ENCODE measurements at regions not wholly inside any gene's neighbourhood (a gene's known extent, or its start where the extent isn't known, plus 50 kb on each side); places are given as distances from the start of the nearest gene placed in this dataset.

DNA sequence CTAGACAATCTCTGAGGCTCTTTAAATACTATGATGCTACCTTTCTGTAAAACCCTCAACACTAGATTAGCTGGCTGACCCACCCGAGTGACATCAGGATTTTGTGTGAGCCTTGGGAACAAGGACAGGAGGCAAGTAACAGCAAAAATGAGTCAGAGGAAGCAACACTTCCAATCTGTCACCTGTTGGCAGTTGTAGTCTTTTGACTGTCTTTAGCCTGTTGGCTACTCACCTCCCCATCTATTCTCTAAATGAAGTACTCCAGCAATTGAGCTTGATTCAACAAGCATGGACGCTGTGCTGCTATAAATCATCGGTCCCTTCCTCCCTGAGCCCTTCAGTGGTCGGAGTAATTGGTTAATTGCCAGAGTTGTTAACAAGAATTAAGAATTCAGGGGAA is 898.7 kb downstream of the BCL11A start:
- Mint-ChIP-seq H3K4me3 (ENCODE audit: unreplicated experiment) (no peak overlapping the region), H3K27ac (ENCODE audit: unreplicated experiment) (no peak overlapping the region)

DNA sequence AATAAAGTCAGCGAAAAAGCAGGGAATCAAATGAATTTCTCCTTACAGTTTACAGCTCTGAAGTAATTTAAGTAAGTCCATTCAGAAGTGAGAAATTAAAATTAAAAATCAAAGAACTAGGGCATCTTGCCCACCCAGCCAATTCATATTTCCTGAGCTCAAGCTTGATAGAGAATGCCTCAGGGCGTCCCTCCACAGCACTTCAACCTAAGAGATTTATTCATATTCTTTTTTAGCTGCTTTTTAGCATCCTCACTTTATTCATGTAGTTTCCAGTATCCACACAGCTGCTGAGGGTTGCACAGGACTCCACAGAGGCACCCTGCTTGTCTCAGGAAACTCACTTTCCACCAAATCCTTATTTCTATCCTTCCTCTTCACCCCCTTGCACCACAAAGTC is 900.3 kb downstream of the BCL11A start:
- Mint-ChIP-seq H3K27me3 (ENCODE audit: unreplicated experiment) (no peaks in the 10 kb centered on the region), H3K4me3 (ENCODE audit: unreplicated experiment) (no peak overlapping the region), H3K27ac (ENCODE audit: unreplicated experiment) (no peak overlapping the region), H3K4me1 (ENCODE audit: unreplicated experiment) (no peaks in the 10 kb centered on the region), H3K9me3 (ENCODE audit: unreplicated experiment) (no peaks in the 10 kb centered on the region), H3K36me3 (ENCODE audit: low read depth, unreplicated experiment) (no peaks in the 10 kb centered on the region)
- TF ChIP-seq, protein P1, sequence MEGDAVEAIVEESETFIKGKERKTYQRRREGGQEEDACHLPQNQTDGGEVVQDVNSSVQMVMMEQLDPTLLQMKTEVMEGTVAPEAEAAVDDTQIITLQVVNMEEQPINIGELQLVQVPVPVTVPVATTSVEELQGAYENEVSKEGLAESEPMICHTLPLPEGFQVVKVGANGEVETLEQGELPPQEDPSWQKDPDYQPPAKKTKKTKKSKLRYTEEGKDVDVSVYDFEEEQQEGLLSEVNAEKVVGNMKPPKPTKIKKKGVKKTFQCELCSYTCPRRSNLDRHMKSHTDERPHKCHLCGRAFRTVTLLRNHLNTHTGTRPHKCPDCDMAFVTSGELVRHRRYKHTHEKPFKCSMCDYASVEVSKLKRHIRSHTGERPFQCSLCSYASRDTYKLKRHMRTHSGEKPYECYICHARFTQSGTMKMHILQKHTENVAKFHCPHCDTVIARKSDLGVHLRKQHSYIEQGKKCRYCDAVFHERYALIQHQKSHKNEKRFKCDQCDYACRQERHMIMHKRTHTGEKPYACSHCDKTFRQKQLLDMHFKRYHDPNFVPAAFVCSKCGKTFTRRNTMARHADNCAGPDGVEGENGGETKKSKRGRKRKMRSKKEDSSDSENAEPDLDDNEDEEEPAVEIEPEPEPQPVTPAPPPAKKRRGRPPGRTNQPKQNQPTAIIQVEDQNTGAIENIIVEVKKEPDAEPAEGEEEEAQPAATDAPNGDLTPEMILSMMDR (IDR thresholded peaks at IDR 0.05; ENCODE audit: unreplicated experiment) = no peak
- DNase-seq (ENCODE audit: low spot score) = no peak

More for the DNA sequence above, 898.7 kb downstream of the BCL11A start:
- no peaks in the 10 kb centered on the region for H3K36me3 Mint-ChIP-seq (ENCODE audit: low read depth, unreplicated experiment)
- H3K9me3 Mint-ChIP-seq (ENCODE audit: unreplicated experiment) = no peaks in the 10 kb centered on the region
- H3K4me1 Mint-ChIP-seq (ENCODE audit: unreplicated experiment) = no peaks in the 10 kb centered on the region
- DNase-seq (ENCODE audit: low spot score) = no peak
- H3K27me3 Mint-ChIP-seq (ENCODE audit: unreplicated experiment) = no peaks in the 10 kb centered on the region
- TF ChIP-seq, protein P1 (IDR thresholded peaks at IDR 0.05; ENCODE audit: unreplicated experiment) = no peak

DNA sequence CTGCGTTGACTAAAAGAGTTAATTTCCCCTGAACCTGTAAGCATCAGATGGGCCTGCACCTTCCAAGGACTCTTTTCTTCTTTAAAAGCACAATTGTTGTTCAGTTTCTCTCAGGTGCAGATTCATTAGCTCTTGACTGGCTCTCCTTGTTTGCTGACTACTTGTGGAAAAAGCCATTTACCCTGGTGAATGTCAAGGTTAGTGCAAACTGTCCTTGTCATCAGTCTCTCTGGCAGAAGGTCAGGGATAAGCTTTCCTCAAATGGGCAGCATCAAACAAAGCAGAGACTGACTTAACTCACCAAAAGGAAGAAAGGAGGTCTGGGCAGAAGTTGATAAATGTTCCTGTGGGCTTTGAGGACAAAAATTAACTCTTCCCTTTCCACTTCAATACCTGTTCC is 922.7 kb downstream of the BCL11A start:
- TF ChIP-seq, protein P1 (IDR thresholded peaks at IDR 0.05; ENCODE audit: unreplicated experiment) = no peak
- no peak for DNase-seq (ENCODE audit: low spot score)
- Mint-ChIP-seq H3K4me3 (ENCODE audit: unreplicated experiment) (no peak overlapping the region), H3K36me3 (ENCODE audit: low read depth, unreplicated experiment) (no peaks in the 10 kb centered on the region), H3K4me1 (ENCODE audit: unreplicated experiment) (no peaks in the 10 kb centered on the region), H3K9me3 (ENCODE audit: unreplicated experiment) (no peaks in the 10 kb centered on the region), H3K27ac (ENCODE audit: unreplicated experiment) (no peak overlapping the region), H3K27me3 (ENCODE audit: unreplicated experiment) (no peaks in the 10 kb centered on the region)

DNA sequence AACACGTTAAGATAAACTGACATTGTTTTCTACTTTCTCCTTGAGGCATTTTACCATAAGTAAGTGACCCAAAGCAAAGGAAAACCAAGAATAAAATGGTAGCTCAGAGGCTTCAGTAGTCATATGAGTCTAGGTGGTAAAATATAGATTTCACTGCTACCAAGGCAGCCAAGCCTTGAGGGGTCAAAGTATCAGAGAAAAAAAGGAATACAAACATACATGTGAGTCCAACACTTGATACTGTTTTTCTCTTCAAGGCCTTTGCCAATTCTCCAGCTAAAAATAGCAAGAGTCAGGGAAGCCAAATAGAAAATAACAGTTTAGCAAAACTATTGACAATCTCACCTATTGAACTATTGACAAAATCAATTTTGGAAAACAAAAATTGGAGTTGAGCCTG is 925.9 kb downstream of the BCL11A start:
- H3K9me3 Mint-ChIP-seq (ENCODE audit: unreplicated experiment) = no peaks in the 10 kb centered on the region
- H3K27me3 Mint-ChIP-seq (ENCODE audit: unreplicated experiment) = no peaks in the 10 kb centered on the region
- H3K4me1 Mint-ChIP-seq (ENCODE audit: unreplicated experiment) = no peaks in the 10 kb centered on the region
- TF ChIP-seq, protein P1 (IDR thresholded peaks at IDR 0.05; ENCODE audit: unreplicated experiment) = no peak
- H3K36me3 Mint-ChIP-seq (ENCODE audit: low read depth, unreplicated experiment) = no peaks in the 10 kb centered on the region
- H3K27ac Mint-ChIP-seq (ENCODE audit: unreplicated experiment) = no peak overlapping the region
- DNase-seq (ENCODE audit: low spot score) = no peak
- no peak overlapping the region for H3K4me3 Mint-ChIP-seq (ENCODE audit: unreplicated experiment)

DNA sequence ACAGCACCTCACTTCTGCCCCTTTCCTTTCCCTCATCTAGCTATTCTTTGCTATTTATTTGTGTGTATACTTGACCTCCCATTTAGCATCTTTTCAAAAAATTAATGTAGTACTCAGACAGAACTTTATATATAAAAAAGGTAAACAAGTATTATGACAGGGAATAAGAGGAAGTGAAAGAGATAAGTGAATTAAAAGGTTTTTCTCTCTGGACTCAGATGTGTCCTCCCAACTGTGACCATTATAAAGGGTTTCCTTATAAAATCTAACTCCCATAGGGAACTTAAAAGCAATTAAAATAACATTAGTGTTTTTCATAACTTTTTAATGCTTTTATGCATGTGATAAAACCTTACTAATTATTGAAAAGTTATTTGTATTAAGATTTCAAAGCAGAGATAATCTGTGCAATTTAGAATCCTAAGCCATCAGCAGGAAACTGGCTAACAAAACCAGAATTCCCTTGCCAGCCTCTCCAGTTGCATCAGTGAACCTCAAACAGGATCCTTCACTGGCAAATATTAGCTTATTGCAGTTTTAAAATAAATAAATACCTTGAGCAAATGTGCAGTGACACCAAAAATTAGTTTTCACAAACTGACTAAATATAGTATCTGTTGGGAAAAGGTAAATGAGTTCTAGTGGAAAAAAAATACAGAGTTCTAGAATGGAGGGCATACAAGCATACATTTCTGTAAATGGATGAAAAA is 930.7 kb downstream of the BCL11A start:
- H3K27me3 Mint-ChIP-seq (ENCODE audit: unreplicated experiment) = no peaks in the 10 kb centered on the region
- TF ChIP-seq, protein P1 (IDR thresholded peaks at IDR 0.05; ENCODE audit: unreplicated experiment) = no peak
- H3K36me3 Mint-ChIP-seq (ENCODE audit: low read depth, unreplicated experiment) = no peaks in the 10 kb centered on the region
- no peak for DNase-seq (ENCODE audit: low spot score)
- H3K27ac Mint-ChIP-seq (ENCODE audit: unreplicated experiment) = no peak overlapping the region
- no peak overlapping the region for H3K4me3 Mint-ChIP-seq (ENCODE audit: unreplicated experiment)
- H3K9me3 Mint-ChIP-seq (ENCODE audit: unreplicated experiment) = no peaks in the 10 kb centered on the region
- no peaks in the 10 kb centered on the region for H3K4me1 Mint-ChIP-seq (ENCODE audit: unreplicated experiment)
